Endothelial cell of umbilical vein (primary cell): ENCODE measurements at regions not wholly inside any gene's neighbourhood (a gene's known extent, or its start where the extent isn't known, plus 50 kb on each side); places are given as distances from the start of the nearest gene placed in this dataset.
"Not testable (repeated sequence)": the region's sequence is repeated elsewhere in the genome, so short reads cannot be mapped to it uniquely, and the experiment has no call there.

Experiments used
- CTCF ChIP-seq, 2 donors: IDR thresholded peaks; 1 replicate in 1 of 2; 2 replicates in 1 of 2; pipeline ENCODE4 v1.5.1; 2011; ENCODE audit warnings: low read length in 2 of 2, mild to moderate bottlenecking in 2 of 2, moderate library complexity in 2 of 2, control low read depth in 1 of 2, inconsistent platforms in 1 of 2, low read depth in 1 of 2; ENCODE audit not compliant: insufficient read depth in 1 of 2; ENCODE audit errors: extremely low read depth in 1 of 2
- EZH2 ChIP-seq: IDR thresholded peaks from 2 replicates; pipeline ENCODE4 v1.6.1; 2012; ENCODE audit warnings: borderline replicate concordance, low read depth, mild to moderate bottlenecking, moderate library complexity, low read length, inconsistent platforms; ENCODE audit not compliant: severe bottlenecking
- FOS ChIP-seq: IDR thresholded peaks from 2 replicates; pipeline ENCODE4 v1.6.1; 2011; ENCODE audit warnings: mild to moderate bottlenecking, low read length, moderate library complexity, borderline replicate concordance; ENCODE audit not compliant: insufficient read depth
- JUN ChIP-seq: IDR thresholded peaks from 2 replicates; pipeline ENCODE4 v1.6.1; 2011; ENCODE audit warnings: borderline replicate concordance, low read depth; ENCODE audit not compliant: insufficient read length, insufficient read depth
- MAX ChIP-seq: IDR thresholded peaks from 2 replicates; pipeline ENCODE4 v1.6.1; 2011; ENCODE audit not compliant: insufficient read depth, insufficient read length
- MYC ChIP-seq: IDR thresholded peaks from one replicate; pipeline ENCODE4 v1.6.1; 2011; ENCODE audit warnings: mild to moderate bottlenecking, low read depth, low read length
- POLR2A ChIP-seq: IDR thresholded peaks from 2 replicates; pipeline ENCODE4 v1.6.1; 2012; ENCODE audit warnings: low read depth, mild to moderate bottlenecking, control low read depth, low read length
- POLR2AphosphoS5 ChIP-seq: IDR thresholded peaks from 2 replicates; pipeline ENCODE4 v1.6.1; 2012; ENCODE audit warnings: low read depth, mild to moderate bottlenecking, control low read depth, low read length, moderate library complexity; ENCODE audit not compliant: insufficient read depth

GRCh38 chr9:85433956-85434355 is 307.8 kb downstream of the AGTPBP1 start:
- TF ChIP-seq POLR2A; JUN; CTCF (IDR thresholded peaks at IDR 0.05; ENCODE audit: extremely low read depth in 1 of 2, insufficient read depth in 1 of 2, low read depth in 1 of 2, low read length in 2 of 2); EZH2; MYC; MAX; FOS; POLR2AphosphoS5: not testable (repeated sequence)
